ENCODE measurements at regions not wholly inside any gene's neighbourhood (a gene's known extent, or its start where the extent isn't known, plus 50 kb on each side); places are given as distances from the start of the nearest gene placed in this dataset.

DNA sequence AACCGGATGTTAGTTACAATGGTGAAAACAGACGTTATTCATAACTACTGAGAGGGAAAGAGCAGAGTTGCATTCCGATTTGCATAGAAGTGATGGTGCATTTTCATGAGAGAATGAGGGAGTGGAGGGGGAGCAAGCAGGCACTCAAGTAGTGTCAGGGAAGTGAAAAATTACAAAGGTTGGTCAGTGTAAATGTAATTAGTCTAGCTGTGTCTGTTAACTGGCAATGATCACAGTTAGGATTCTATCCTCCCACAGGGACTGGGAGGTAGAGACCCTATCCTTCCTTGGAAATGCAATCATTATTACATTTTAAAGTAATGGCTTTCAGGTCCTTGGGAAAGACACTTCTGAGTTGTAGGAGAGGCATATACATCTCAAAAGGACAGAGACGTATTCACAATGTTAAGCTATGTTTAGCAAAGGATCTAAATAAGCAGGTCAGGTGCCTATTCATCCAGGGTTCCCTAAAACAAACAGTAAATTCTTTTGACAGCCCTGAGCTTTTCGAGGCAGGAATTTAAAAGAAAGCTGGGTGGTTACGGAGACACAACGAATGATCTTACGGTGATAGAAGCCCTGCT, 1671.8 kb upstream of the DDX18 start (continued):
- TF ChIP-seq, protein P1, sequence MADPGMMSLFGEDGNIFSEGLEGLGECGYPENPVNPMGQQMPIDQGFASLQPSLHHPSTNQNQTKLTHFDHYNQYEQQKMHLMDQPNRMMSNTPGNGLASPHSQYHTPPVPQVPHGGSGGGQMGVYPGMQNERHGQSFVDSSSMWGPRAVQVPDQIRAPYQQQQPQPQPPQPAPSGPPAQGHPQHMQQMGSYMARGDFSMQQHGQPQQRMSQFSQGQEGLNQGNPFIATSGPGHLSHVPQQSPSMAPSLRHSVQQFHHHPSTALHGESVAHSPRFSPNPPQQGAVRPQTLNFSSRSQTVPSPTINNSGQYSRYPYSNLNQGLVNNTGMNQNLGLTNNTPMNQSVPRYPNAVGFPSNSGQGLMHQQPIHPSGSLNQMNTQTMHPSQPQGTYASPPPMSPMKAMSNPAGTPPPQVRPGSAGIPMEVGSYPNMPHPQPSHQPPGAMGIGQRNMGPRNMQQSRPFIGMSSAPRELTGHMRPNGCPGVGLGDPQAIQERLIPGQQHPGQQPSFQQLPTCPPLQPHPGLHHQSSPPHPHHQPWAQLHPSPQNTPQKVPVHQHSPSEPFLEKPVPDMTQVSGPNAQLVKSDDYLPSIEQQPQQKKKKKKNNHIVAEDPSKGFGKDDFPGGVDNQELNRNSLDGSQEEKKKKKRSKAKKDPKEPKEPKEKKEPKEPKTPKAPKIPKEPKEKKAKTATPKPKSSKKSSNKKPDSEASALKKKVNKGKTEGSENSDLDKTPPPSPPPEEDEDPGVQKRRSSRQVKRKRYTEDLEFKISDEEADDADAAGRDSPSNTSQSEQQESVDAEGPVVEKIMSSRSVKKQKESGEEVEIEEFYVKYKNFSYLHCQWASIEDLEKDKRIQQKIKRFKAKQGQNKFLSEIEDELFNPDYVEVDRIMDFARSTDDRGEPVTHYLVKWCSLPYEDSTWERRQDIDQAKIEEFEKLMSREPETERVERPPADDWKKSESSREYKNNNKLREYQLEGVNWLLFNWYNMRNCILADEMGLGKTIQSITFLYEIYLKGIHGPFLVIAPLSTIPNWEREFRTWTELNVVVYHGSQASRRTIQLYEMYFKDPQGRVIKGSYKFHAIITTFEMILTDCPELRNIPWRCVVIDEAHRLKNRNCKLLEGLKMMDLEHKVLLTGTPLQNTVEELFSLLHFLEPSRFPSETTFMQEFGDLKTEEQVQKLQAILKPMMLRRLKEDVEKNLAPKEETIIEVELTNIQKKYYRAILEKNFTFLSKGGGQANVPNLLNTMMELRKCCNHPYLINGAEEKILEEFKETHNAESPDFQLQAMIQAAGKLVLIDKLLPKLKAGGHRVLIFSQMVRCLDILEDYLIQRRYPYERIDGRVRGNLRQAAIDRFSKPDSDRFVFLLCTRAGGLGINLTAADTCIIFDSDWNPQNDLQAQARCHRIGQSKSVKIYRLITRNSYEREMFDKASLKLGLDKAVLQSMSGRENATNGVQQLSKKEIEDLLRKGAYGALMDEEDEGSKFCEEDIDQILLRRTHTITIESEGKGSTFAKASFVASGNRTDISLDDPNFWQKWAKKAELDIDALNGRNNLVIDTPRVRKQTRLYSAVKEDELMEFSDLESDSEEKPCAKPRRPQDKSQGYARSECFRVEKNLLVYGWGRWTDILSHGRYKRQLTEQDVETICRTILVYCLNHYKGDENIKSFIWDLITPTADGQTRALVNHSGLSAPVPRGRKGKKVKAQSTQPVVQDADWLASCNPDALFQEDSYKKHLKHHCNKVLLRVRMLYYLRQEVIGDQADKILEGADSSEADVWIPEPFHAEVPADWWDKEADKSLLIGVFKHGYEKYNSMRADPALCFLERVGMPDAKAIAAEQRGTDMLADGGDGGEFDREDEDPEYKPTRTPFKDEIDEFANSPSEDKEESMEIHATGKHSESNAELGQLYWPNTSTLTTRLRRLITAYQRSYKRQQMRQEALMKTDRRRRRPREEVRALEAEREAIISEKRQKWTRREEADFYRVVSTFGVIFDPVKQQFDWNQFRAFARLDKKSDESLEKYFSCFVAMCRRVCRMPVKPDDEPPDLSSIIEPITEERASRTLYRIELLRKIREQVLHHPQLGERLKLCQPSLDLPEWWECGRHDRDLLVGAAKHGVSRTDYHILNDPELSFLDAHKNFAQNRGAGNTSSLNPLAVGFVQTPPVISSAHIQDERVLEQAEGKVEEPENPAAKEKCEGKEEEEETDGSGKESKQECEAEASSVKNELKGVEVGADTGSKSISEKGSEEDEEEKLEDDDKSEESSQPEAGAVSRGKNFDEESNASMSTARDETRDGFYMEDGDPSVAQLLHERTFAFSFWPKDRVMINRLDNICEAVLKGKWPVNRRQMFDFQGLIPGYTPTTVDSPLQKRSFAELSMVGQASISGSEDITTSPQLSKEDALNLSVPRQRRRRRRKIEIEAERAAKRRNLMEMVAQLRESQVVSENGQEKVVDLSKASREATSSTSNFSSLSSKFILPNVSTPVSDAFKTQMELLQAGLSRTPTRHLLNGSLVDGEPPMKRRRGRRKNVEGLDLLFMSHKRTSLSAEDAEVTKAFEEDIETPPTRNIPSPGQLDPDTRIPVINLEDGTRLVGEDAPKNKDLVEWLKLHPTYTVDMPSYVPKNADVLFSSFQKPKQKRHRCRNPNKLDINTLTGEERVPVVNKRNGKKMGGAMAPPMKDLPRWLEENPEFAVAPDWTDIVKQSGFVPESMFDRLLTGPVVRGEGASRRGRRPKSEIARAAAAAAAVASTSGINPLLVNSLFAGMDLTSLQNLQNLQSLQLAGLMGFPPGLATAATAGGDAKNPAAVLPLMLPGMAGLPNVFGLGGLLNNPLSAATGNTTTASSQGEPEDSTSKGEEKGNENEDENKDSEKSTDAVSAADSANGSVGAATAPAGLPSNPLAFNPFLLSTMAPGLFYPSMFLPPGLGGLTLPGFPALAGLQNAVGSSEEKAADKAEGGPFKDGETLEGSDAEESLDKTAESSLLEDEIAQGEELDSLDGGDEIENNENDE (IDR thresholded peaks at IDR 0.05; ENCODE audit: insufficient replicate concordance, low read length): peak; percentile 81

Measured in H1 (cell line).